SHP77 (cell line): ENCODE measurements at regions not wholly inside any gene's neighbourhood (a gene's known extent, or its start where the extent isn't known, plus 50 kb on each side); places are given as distances from the start of the nearest gene placed in this dataset.
"Not testable (repeated sequence)": the region's sequence is repeated elsewhere in the genome, so short reads cannot be mapped to it uniquely, and the experiment has no call there.

ENCODE experiments used
- DNase-seq, 2 experiments: peaks; one replicate each; lab custom pipeline; 2025; lab: John Stamatoyannopoulos, UW

DNA sequence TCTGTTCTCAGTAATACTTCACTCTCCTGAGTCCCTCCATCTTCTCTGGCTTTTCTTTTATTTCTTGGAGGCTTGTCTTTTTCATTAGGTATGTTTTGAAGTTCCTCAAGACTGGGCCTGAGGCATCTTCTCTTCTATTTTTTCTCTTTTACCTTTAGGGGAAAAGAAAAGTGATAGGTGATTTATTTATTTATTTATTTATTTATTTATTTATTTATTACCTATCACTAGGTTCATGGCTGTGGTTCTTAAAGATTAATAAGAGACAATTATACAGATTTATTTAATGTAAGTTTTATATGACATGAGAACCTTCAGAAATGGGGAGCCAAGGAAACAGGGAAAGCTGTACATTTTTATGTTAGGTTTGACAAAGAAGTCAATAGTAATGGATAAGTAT lies 330.3 kb upstream of the RBMS3 start:
- DNase-seq: no peak

DNA sequence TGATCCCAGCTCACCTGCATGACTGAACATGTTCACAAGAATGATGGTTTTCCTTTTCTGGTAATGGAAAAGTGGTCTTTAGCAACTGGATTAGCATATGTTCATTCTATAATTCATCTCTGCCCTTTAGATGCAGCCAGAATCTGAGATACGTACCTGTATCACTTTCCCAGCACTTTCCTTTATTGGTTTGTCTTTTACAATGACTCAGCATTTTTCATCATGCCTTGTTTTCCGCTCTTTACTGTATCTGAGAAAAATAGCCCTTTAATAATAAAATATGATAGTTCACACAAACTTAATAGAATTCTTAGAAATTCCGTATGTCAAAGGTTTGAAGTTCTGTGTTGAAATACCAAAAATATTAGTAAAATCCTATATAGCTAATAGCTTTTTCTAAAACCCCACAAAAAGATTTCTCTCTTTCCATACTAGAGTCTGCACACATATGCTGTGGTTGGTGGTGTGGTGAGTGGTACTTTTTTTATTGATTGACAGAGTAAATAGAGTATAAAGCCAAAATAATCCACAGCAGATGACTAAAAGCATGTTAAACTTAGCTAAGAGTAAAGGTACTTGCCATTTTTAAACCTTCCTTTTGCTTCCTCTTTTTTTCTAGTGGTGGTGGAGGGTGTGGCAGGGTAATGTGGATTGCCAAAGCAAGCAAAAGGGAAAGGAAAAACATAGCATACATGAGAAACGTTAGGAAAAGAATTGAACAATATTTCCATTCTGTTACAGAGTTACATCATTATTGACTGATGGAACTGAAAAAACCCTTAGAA lies 328.9 kb upstream of the RBMS3 start:
- DNase-seq: no peak

DNA sequence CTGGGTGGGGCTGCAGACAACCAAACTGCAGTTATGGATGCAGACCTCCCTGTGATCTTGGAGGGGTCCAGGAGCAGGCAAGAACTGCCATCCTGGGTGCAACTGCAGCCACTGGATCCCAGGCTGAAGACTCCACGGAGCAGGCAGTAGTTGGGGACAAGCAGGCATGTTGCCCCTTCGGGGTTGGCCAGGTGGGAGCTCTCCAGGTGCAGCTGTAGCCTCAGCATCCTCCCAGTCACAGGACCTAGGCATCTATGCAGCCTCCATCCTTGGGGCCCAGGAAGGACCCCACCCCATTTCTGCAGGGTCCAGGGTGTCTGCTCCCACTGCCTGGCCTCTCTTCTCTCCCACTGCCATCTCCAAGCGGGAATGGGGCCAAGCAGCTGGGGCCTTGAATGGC lies 322.2 kb upstream of the RBMS3 start:
- DNase-seq: no peak

DNA sequence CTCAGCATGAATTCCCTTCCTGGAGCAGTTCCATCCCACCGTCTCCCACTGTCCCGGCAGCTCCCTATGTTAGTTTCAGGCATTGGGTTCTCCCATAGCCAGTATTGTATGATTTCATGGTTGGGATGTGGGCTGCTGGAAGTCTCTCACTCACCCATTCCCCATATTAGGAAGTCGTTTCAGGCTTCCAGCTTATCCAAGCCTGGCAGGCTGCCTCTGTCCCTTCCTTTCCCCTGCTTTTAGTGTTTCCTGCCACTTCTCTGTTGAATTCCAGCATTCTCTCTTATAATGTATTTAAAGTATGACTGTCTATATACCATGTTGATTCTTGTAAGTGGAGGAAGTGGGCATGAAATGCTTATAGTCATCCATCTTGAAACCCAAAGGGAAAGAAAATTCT lies 309.7 kb upstream of the RBMS3 start:
- no peak for DNase-seq

DNA sequence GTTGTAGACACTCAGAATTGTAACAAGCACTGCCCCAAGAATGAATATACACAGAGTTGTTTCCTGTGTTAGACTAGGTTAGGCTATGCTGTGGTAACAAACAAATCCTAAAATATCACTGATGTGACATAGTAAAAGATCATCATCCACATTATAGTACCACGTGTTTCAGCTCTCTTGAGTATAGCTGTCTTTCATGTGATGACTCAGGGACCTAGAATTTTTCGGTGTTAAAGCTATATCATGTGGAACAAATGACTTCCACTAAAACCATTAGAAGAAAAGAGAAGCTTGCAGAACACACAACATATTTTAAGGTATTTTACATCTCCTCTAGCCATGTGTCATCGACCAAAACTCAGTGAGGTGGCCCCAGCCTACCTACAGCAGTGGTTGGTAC lies 307.9 kb upstream of the RBMS3 start:
- no peak for DNase-seq

DNA sequence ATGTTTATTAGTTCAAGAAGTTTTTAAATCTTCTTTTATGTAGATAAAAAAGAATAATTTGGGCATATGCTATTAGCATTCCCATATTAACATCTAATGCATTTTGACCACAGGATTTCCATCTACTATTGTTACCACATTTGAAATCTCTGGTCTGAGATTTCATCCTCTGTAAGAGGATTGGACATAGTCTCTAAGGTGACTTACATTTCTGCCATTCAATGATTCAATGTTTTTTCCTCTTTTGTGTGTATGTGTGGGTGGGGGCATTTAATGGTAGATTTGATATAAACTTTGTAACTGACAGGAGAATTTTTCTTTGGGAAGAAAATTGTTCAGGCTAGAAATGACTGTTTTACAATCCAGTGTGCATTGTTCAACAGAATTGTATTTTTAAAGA lies 307.3 kb upstream of the RBMS3 start:
- no peak for DNase-seq

DNA sequence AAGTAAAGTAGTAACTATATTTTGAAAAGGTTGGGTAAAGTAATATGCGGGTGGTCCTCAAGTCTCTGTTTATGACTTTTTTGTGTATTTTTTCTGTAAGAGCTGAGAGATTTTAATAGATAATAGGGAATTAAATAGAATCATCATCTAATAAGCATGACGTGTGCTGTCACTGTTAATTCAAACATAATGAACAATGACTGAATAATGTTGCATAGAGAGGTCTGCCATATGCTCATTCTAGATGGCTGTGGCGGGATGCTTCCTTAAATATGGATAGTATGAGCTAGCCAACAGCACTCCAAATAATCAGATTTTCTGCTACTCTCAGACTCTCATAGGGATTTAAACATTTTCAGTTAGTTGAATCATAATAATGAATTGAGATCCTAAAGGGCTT lies 302.8 kb upstream of the RBMS3 start:
- DNase-seq: no peak

DNA sequence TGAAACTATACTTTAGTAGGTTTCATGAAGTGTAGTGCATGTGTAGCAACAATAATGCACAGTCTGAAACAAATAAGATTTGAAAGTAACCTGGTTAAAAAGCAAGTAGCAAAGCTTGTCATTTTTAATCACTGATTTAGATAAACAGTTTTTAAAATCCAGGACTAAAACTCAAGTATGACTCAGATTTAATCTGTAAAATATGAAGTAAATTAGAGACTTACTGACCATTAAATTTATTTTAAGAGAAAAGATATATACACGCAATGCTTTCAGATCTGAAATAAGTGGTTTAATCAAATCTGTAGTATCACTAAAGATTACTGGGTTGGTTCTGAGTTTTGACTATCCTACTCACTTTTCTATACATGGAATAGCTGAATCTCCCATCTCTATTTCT lies 300.7 kb upstream of the RBMS3 start:
- DNase-seq: no peak

DNA sequence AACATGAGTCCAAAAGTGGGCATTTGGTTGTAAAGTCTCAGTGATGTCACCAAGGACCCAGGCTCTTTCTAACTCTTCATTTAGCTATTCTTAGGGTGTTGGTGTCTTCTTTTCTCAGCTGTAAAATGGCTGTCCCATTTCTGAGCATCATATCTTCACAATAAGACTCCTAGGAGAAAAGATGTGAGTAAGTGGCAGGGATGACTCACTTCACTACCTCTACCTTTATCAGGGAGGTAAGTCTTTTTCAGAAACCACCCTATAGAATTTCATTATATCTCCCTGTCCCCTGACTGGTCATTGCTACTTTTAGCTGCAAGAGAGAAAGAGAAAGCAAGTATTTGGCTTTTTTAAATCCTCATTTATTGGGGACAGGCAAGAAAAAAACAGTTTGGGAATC lies 300.2 kb upstream of the RBMS3 start:
- no peak for DNase-seq

DNA sequence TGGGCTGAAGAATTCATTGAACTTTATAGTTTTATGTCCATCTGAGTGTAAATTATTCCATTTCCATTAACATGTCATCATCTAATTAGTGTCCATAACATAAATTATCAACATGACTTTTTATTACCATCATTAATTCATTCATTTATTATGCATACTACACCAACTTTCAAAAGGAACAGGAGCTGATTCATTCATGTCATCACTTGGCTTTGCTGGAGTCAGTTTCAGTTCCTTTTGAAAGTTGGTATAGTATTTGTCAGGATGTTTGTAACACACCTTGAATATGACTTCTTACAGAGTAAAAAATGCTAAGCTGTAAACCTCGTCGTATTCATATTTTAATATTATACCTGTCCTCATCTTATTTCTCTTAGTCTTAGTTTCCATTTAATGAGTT lies 298.0 kb upstream of the RBMS3 start:
- DNase-seq: no peak

DNA sequence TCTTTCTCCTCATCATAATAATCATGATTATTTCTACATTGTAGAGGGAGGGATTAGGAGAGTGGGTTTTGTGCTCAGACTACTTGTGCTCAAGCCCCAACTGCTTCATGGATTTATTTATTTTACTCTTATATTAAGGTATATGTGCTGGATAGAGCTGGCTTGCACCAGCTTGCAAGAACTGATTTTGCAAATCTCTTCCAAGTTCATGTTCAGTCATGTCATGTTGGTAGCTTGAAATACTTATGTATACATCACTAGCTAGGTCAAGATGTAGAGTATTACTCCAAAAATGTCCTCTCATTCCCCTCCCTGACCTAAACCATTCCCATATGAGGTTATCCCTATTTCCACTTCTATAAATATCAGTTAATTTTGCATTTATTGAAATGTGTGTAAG lies 293.9 kb upstream of the RBMS3 start:
- DNase-seq: no peak

DNA sequence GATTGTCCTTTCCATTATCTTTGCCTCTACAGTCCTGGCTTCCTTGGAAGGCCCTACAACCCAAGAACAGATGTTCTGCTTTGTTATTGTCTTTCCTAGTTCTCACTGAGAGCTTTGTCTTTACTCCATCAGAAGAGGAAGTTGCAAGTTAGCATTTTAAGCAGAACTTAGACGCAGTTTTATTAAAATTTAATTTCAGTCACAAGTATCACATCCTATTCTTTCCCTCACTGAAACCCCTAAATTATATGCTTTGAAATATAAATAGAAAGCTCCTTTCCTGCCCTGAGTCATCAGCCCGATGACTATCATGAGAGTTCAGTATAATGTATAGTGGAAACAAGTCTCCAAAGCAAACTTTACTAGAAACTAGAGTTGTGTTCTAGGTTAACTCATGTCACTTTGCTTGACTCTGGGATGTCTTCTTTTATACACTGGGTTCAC lies 291.2 kb upstream of the RBMS3 start:
- DNase-seq: no peak

DNA sequence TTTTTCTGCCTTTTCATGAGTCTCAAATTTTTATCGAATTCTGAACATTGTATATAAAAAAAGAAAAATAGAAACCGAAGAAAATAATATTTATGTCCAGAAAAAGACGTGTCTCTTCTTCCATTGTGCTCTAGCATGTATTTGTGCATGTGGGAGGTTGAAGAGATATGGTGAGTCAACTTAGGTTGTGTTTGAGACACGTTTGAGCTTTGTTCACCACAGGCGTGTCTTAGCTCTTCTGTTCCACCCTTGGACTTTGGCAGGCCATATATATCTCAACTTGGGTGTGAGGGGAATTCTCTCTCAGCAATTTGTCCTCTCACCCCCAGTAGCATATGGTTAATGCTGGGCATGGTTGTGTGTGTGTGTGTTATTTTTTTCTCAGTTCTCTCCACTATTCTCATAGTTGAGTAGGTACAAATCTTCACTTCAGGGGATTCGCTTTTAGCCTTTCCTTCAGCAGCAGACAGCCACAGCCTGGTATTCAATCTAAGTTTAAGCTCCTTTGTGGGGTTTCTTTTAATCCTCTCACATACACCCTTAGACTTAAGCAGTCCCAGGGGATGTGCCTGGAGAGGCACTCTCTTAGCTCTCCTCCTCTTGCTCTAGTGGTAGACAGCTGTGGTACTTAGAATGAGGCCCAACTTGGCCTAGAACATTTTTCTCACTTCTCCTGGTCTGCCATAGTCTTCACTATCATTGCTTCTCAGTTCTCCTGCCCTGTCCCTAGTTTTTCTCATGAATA lies 286.5 kb upstream of the RBMS3 start:
- no peak for DNase-seq

DNA sequence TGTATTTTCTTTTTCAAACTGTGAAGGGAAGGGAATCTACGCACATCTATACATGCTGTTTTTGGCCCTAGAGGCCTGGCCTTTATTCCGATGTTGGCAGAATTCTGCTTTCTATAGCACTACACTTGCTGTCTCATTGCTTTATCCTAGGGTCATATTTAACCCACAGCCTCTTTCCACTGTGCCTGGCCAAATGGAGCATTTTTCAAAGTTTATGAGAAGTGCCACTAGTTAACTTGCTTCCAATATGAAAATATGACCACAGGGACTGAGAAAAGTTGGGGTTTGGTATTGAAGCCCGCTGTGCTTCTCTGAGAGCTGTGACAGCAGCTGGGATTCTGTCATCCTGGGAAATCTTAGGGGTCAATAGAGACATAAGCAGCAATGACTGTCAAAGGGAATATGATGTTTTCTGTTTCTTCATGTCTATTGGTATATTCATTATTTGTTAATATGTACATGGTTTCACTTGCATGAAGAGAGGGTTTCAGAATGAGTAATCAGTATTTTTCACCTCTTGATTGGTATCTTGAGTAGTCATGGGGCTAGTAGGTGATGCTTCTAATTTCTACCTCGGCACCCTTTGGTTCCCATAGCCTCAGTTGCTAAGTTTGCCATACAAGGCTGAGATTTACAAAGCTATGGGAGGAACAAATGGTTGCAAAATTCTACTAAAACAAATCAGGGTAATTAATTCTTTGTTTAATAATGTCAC lies 275.8 kb upstream of the RBMS3 start:
- no peak for DNase-seq

DNA sequence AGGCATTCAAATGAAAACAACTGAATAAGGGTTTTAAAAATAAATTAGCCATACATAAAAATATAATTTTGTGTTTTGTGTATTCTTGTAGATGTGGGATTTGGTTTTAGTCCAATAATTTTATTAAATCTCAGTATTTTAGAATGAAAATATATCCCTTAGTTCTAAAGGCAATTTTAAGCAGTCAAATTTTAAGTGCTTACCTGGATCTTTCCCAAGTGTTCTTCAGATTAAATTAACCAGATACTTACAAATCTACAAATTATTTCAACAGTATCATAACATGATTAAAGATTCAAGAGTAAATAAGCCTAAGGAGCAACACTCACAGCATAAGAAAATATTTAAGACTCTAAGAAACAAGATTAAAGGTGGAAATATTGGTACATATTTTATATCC lies 275.0 kb upstream of the RBMS3 start:
- no peak for DNase-seq

DNA sequence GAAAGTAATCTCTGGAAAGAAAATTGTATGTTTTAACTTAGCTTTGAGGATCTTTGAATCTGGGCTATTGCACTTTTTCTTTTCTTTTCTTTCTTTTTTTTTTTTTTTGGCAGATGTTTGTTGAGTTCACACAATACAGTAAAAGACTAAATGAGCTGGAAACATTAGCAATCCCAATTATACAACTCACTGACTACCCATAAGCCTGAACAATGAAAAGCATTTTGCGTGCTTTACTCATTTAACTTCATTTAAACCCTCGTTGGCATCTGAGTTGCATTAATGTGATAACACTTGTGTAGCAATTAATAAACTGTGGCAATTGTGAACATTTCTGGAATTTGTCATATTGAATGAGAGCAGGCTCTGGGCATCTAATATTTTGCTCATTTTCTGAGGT lies 269.4 kb upstream of the RBMS3 start:
- no peak for DNase-seq

DNA sequence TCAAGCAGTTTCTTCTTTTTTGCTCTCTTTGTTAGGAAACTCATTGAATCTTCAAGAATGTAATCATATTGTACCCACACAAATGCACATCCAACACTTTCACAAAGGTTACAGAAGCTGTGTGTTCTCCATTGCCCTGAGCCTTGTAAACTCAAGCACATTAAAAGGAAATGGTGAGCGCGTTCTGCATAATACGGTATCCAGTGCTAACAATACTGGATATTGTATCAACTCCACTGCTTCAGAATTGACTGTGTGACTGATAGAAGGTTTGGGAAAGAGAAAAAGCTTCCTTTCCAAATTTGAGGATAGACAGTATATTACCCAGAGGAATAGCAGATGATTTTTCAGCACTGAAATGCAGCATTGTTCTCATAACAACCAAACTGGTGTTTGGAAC lies 268.9 kb upstream of the RBMS3 start:
- DNase-seq: no peak

DNA sequence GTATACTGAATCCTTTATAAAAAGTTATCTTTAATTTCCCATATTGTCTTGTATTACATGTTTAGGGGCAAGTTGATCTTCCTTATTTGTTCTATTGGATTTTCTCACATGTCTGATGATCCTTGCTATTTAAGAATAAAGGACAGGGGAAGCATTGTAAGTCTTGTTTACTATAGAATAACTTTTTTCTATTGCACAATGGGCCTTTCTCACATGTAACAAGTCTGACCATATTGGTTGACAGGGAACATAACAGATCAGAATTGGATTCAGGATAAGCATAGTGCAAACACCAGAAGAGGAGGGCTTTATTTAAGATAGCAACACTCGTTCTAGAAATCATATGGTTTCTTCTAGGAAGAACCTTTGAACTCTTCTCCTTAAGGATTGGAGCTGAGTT lies 257.9 kb upstream of the RBMS3 start:
- no peak for DNase-seq

DNA sequence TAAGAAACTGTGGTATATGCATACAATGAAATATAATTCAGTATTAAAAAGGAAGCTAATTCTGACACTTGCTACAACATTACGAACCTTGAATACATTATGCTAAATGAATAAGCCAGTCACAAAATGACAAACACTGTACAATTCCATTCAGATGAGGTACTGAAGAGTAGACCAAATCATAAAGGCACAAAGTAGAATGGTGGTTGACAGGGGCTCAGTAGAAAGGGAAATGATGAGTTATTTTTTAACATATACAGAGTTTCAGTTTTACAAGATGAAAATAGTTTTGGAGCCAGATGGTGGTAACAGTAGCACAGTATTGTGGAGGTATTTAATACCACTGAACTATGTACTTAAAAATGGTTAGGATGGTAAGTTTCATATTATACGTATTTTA lies 254.6 kb upstream of the RBMS3 start:
- DNase-seq: no peak

DNA sequence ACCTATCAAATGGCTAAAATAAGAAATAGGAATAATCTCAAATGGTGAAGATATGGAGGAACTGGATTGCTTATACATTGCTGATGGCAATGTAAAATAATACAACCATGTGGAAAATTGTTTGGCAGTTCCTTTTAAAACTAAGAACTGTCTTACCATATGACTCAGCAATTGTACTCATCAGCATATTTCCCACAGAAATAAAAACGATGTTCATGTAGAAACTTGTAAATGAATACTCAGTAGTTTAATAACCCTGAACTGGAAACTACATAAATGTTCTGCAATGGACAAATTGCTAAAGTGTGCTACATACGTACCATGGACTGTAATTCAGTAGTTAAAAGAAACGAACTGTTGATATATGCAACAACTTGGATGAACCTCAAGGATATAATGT lies 253.9 kb upstream of the RBMS3 start:
- DNase-seq: no peak

DNA sequence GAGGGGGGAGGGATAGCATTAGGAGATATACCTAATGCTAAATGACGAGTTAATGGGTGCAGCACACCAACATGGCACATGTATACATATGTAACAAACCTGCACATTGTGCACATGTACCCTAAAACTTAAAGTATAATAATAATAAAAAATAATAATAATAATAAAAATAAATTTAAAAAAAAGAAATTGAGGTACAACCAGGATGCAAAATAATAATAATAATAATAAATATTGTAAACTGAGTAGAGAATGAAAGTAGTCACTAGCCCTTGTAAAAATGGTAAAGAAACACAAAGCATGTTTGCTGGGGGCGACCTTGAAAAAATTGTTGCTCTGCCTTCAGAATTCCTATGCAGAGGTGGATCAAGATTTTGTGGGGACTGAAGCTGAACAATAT lies 249.7 kb upstream of the RBMS3 start:
- DNase-seq: not testable (repeated sequence)

DNA sequence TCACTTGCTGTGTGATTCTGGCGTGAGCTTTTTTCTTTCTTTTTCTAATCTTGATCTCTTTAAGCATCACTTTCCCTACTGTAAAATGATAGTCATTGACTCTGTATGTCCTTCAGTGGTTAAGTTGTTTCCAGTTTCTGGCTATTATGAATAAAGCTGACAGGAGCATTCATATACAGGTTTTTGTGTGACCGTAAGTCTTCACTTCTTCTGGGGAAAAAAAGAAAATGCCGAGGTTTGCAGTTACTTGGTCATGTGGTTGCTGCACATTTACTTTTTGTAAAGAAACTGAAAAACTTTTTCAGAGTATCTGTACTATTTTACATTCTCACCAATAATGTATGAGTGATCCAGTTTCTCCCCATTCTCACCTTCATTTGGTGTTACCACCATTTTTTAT lies 247.4 kb upstream of the RBMS3 start:
- no peak for DNase-seq

DNA sequence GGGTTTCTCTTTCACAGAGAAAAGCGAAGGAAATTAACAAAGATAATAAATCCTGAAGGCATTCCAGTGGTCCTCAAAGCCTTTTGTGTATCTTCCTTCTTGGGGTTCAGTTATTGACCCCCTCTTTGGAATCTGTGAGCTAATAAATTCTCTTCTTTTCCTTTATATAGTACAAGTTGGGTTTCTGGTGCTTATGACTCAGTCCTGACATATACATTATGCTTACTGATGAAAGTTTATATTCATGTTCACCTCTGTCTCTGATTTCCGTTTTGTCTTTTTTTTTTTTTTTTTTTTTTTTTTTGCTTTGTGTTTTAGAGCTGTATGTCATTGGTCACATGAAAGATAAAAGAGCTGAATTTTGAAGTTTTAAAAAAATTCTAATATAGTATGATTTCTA lies 230.7 kb upstream of the RBMS3 start:
- DNase-seq: no peak
